Stimulated activated naive CD8-positive, alpha-beta T cell treated with anti-CD3 and anti-CD28 coated beads, Interleukin-15, Interleukin-2, amounts not matched to agents 100 U/mL and 50 U/mL, for 24 hours (primary cell): ENCODE measurements at regions not wholly inside any gene's neighbourhood (a gene's known extent, or its start where the extent isn't known, plus 50 kb on each side); places are given as distances from the start of the nearest gene placed in this dataset.

Source experiments
- ATAC-seq: fragments of 150-1000 bp; cut with Tn5 transposase; one replicate; pipeline ENCODE4 v1.10.0; 2021
- DNase-seq: peaks from one replicate; pipeline ENCODE4 v3.0.0; 2021

- ATAC-seq (no peak), DNase-seq (no peak)
These were observed 147.5 kb upstream of the RBFOX1 start for GRCh38 chr16:7185165-7185564.

GRCh38 chr16:7183768-7184167 lies 148.9 kb upstream of the RBFOX1 start:
- DNase-seq = no peak
- no peak for ATAC-seq

- ATAC-seq (no peak), DNase-seq (no peak)
These were observed 150.0 kb upstream of the RBFOX1 start for GRCh38 chr16:7182510-7183109.

- DNase-seq (no peak), ATAC-seq (no peak)
These were observed 154.8 kb upstream of the RBFOX1 start for GRCh38 chr16:7177875-7178274.

GRCh38 chr16:7171151-7171550 lies 161.5 kb upstream of the RBFOX1 start:
- ATAC-seq (no peak), DNase-seq (no peak)

- DNase-seq = no peak
- ATAC-seq = no peak
These were observed 165.0 kb upstream of the RBFOX1 start for GRCh38 chr16:7167626-7168025.

GRCh38 chr16:7161891-7162290 lies 170.8 kb upstream of the RBFOX1 start:
- ATAC-seq (no peak), DNase-seq (no peak)

- ATAC-seq (no peak), DNase-seq (no peak)
These were observed 172.6 kb upstream of the RBFOX1 start for GRCh38 chr16:7160093-7160492.

- ATAC-seq (no peak), DNase-seq (no peak)
These were observed 174.2 kb upstream of the RBFOX1 start for GRCh38 chr16:7158481-7158880.

GRCh38 chr16:7150230-7150629 lies 182.4 kb upstream of the RBFOX1 start:
- no peak for DNase-seq

GRCh38 chr16:7148606-7149005 lies 184.0 kb upstream of the RBFOX1 start:
- ATAC-seq = no peak

More at GRCh38 chr16:7150230-7150629, 182.4 kb upstream of the RBFOX1 start:
- no peak for ATAC-seq

GRCh38 chr16:7140899-7141298 lies 191.7 kb upstream of the RBFOX1 start:
- no peak for DNase-seq
- ATAC-seq = no peak

More at GRCh38 chr16:7148606-7149005, 184.0 kb upstream of the RBFOX1 start:
- DNase-seq = no peak

GRCh38 chr16:7137560-7138330 lies 194.9 kb upstream of the RBFOX1 start:
- no peak for DNase-seq
- ATAC-seq = no peak

- ATAC-seq = no peak
- no peak for DNase-seq
These were observed 200.2 kb upstream of the RBFOX1 start for GRCh38 chr16:7132465-7132864.

- no peak for ATAC-seq
- no peak for DNase-seq
These were observed 207.9 kb upstream of the RBFOX1 start for GRCh38 chr16:7124701-7125100.

GRCh38 chr16:7124242-7124641 lies 208.4 kb upstream of the RBFOX1 start:
- ATAC-seq = no peak
- DNase-seq = no peak

GRCh38 chr16:7116734-7117133 lies 215.9 kb upstream of the RBFOX1 start:
- no peak for DNase-seq

GRCh38 chr16:7115898-7116297 lies 216.7 kb upstream of the RBFOX1 start:
- no peak for ATAC-seq
- no peak for DNase-seq

More at GRCh38 chr16:7116734-7117133, 215.9 kb upstream of the RBFOX1 start:
- no peak for ATAC-seq

- DNase-seq (no peak), ATAC-seq (no peak)
These were observed 218.7 kb upstream of the RBFOX1 start for GRCh38 chr16:7113949-7114348.

GRCh38 chr16:7113395-7113794 lies 219.2 kb upstream of the RBFOX1 start:
- ATAC-seq (no peak), DNase-seq (no peak)

- DNase-seq = no peak
These were observed 221.4 kb upstream of the RBFOX1 start for GRCh38 chr16:7111265-7111664.

GRCh38 chr16:7107436-7107835 lies 225.2 kb upstream of the RBFOX1 start:
- DNase-seq (no peak), ATAC-seq (no peak)

More at GRCh38 chr16:7111265-7111664, 221.4 kb upstream of the RBFOX1 start:
- no peak for ATAC-seq

GRCh38 chr16:7103056-7103455 lies 229.6 kb upstream of the RBFOX1 start:
- ATAC-seq = no peak
- no peak for DNase-seq

- ATAC-seq (no peak), DNase-seq (no peak)
These were observed 231.6 kb upstream of the RBFOX1 start for GRCh38 chr16:7101054-7101453.
